ENCODE measurements at regions not wholly inside any gene's neighbourhood (a gene's known extent, or its start where the extent isn't known, plus 50 kb on each side); places are given as distances from the start of the nearest gene placed in this dataset.

GRCh38 chr2:2848621-2849333 lies 517.7 kb upstream of the MYT1L start:
- DNase-seq (ENCODE audit: low read depth in 2 of 2) = no peak

- DNase-seq (ENCODE audit: low read depth in 2 of 2) = no peak
These were observed 517.1 kb upstream of the MYT1L start for GRCh38 chr2:2848198-2848597.

DNA sequence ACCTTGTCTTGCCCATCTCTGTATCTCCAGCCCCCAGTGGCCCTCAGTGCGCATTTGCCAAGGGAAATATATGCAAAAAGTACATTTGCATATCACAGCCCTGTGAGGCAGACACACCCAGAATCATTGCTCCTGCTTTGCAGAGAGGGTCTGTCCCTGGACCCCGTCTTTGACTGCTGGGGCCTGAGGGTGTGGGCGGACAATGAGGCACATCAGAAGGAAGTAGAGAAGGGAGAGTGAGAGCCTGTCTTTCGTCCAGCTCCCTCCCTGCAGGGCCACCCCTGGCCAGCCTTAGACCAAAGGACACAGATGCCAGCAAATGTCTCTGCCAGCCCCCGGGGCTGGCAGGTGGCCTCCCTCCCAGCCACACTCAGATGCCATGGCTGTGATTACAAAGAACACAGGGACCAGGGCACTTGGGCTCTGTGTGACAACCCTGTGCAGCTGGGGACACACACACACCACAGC lies 516.2 kb upstream of the MYT1L start:
- no peak for DNase-seq (ENCODE audit: low read depth in 2 of 2)

DNA sequence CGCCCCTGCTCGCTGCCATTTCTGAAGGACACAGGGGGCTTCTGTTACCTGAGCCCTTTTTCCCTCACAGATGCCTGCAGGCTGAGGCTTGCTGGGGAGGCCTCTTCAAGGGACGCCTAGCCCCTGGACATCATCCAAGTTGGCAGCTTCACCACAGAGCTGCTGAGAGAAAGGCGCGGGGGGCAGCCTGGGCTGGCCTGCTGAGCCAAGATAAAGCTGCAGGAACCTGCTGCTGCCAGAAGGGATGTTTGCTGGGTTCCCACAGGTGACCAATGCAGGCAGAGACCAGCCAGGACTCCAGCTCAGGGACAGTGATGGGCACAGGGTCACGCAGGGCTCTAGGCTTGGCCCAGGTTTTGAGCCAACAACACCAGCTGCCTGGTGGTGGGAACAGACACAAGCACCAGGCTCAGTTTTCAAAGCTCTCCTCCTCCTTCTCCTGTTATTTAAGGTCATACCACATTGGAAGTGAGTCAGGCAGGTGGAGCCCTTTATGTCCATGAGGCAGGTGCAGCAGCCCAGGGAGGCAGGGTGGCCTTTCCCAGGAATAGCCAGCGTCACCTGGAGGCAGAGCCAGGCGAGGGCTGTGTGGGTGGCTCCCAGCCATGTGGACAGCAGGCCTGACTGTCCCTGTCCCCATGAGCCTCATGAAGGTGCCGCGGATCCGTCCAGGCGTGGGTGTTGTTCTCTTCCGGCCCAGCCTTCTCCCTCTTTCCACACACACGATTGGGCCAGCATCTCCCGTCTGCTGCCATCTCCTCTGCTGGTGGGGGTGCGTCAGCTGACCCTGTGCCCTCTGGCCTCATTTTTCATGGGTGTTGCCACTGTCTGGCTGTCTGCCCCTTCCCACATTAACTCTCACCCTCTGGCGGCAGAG lies 515.5 kb upstream of the MYT1L start:
- no peak for DNase-seq (ENCODE audit: low read depth in 2 of 2)

DNA sequence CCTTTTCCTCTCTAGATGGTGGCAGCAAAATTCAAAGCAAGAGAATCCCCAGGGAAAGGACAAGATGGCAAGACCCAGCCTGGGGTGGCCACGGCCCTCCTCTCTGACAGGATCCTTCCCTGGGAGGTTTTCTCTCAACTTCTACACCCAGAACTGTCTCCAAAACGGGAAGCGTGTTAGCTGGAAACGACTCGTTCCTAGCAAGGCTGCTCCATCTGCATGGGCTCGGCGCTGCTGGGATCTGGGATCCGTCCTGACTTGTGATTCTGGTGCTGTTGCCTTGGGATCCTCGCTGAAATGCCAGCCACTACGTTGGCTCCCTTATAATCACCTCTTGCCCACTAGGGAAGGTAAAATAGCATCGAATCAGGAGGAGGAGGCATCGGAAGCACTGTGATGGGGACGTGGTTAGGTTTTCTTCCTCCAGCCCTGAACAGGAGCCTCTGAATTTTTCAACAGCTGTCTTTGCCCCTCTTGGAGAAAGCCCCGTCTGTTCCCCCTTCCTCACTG lies 514.8 kb upstream of the MYT1L start:
- no peak for DNase-seq (ENCODE audit: low read depth in 2 of 2)

DNA sequence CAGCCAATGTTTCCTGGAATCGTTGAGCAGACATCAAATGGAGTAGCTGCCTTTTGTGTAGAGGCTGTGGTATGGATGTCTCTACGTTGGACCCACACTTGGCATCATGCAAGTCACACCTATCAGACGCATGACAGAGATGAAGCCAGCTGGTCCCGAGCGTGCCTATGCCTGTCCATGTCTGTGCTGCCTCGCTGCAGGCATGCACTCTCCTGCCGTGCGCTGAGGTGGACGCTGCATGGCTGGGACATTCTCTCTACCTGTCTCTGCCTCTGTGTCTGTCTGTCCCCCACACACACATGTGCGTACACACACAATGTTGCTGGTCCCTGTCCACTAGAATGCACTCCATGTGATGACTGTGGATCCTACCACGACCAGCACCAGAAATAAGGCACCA lies 514.2 kb upstream of the MYT1L start:
- no peak for DNase-seq (ENCODE audit: low read depth in 2 of 2)

DNA sequence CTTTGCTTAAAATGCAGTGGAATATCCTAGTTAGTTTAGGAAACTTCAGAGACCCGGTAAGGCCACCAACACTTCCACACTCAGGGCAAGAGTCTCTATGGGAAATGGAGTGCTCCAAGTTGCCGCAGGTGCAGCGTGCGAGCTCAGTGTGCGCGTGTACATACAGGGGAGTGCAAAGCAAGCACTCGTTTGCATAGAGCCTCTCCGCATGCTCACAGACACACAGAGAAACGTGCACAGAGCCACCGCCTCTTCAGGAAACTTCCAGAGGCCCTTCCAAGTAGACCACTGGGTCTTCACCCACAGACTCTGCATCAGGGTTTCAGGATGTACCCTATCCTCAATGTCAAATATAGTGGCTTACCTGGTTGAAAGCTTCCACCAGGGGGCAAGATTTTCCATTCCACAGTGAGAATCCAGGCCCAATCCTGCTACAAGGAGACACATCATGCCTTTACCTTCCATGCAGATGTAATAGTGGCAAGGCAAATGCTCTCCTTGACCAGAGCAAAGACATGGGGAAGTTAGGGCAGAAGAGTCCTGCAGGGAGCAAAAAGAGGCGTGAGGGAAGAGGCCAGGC lies 513.0 kb upstream of the MYT1L start:
- no peak for DNase-seq (ENCODE audit: low read depth in 2 of 2)

- no peak for DNase-seq (ENCODE audit: low read depth in 2 of 2)
These were observed 511.4 kb upstream of the MYT1L start for GRCh38 chr2:2842466-2842865.

GRCh38 chr2:2840681-2841300 lies 509.7 kb upstream of the MYT1L start:
- no peak for DNase-seq (ENCODE audit: low read depth in 2 of 2)

DNA sequence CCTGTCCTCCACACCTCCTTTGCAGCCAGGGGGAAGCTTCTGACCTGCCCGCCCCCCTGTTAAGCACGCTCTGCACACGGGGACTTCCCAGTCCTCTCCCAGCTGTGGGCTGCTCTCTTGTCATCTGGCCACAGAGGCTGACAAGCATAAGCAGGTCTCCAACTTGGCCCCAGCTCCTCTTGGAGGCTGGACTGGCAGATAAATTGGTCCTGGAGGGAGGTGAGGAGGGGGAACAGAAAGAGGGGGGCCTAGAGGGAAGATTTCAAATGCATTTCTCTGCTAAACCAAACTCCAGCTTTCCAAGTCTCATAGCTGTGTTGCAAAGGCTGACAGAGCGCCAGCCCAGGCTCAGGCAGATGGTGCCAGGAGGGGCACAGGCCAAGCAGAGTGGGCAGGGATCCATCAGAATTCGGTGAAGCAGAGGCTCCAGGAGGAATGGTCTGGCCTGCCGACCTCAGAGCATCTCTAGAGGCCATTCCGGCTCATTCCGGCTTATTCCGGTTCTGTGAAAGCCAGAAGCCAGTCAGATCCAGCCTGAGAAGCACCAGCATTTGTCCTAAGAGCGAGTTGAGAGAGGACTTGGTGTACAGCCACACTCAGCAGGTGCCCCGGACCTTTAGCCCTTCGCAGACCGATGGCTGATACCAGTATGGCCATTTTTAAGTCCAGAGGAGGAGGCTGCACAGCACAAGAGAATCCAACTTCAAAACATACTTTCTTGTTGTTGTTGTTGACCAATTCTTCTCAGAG lies 508.9 kb upstream of the MYT1L start:
- no peak for DNase-seq (ENCODE audit: low read depth in 2 of 2)

- DNase-seq (ENCODE audit: low read depth in 2 of 2) = no peak
These were observed 508.3 kb upstream of the MYT1L start for GRCh38 chr2:2839393-2839781.

DNA sequence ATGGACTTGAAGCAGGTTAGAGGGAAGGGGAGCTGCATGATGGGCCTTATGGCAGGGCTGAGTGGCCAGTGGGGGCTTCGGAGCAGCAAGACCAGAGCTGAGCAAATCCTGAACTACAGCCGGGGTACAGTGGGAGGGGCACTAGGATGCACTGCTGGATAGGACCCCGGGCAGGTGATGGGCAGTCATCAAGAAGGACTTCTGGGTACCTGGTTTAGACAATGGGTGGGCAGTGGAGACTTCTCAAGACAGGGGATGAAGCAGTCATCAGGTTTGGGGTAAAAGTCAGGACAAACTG lies 507.4 kb upstream of the MYT1L start:
- no peak for DNase-seq (ENCODE audit: low read depth in 2 of 2)

GRCh38 chr2:2837746-2838547 lies 506.9 kb upstream of the MYT1L start:
- DNase-seq (ENCODE audit: low read depth in 2 of 2) = no peak

- DNase-seq (ENCODE audit: low read depth in 2 of 2) = no peak
These were observed 505.4 kb upstream of the MYT1L start for GRCh38 chr2:2836343-2837070.

DNA sequence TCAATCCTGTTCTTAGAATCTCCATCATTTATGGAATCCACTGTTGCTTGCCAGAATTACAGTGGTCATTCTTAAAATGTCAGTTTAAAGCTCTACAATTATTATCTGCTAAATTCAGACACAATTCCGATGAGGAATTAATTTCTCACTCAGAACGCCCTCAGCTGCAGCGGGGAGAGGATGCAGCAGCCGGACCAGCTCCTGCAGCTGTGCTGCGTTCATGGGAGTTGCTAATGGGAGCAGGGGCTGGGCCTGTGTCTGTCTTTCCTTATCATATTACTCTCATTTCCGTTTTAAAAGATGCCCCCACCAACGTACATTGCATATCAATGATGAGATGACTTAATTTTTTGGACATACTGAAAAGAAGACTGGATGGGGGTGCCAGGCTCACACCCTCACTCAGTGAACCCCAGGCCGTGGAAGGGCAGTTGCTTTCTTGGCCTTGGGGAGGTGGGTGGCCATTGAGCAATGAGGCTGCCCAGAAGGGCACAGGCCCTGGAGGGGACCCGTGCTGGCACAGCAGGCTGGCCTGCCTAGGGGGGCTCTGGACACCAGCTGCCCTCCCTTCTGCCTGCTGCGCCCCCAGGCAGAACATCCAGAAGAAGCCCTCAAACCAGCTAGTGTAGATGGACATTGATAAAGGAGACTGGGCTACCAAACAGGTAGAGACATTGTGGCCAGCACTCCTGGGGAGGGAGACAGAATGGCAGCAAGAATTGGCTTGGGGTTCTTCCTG lies 503.6 kb upstream of the MYT1L start:
- DNase-seq (ENCODE audit: low read depth in 2 of 2) = no peak

- no peak for DNase-seq (ENCODE audit: low read depth in 2 of 2)
These were observed 503.0 kb upstream of the MYT1L start for GRCh38 chr2:2834105-2834504.

GRCh38 chr2:2832657-2833056 lies 501.6 kb upstream of the MYT1L start:
- no peak for DNase-seq (ENCODE audit: low read depth in 2 of 2)

DNA sequence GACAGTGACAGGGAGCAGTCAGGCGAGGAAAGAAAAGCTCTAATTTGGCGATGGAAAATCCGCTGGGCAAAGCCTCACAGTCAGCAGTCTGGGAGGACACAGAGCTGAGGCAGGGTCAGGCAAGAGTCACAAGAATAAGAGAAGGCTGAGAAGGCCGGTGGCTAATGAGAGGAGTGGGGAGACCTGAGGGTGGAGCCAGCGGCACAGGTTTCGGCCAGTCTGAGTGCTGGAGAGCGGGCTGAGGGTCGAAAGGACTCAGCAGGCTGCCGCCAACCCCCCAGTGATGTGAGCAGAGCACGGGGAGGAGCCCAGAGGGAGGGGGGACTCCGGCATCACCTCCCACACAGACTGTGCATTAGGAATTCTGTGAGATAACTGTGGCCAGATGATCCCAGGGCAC lies 500.6 kb upstream of the MYT1L start:
- DNase-seq (ENCODE audit: low read depth in 2 of 2) = no peak

- DNase-seq (ENCODE audit: low read depth in 2 of 2) = no peak
These were observed 499.5 kb upstream of the MYT1L start for GRCh38 chr2:2830576-2830975.
